Naive thymus-derived CD8-positive, alpha-beta T cell (primary cell): ENCODE measurements at regions not wholly inside any gene's neighbourhood (a gene's known extent, or its start where the extent isn't known, plus 50 kb on each side); places are given as distances from the start of the nearest gene placed in this dataset.

ENCODE experiments used
- ATAC-seq, 2 donors: fragments of 150-1000 bp; cut with Tn5 transposase in 1 of 2; sonication (Bioruptor Pico), chemical (Tn5 transposase) in 1 of 2; 1 replicate in 1 of 2; 2 replicates in 1 of 2; pipeline ENCODE4 v1.10.0; 2021; ENCODE audit warnings: mild to moderate bottlenecking in 2 of 2, moderate library complexity in 2 of 2
- POLR2A ChIA-PET: fragments of 350-600 bp; sonication (Branson Sonifier 250); formaldehyde crosslinking; loops from one replicate; lab custom pipeline; 2021; ENCODE audit warnings: antibody characterized with exemption; lab: Charles Lee
- DNase-seq, 10 donors: peaks; one replicate each; pipeline versions ENCODE4 v3.0.0 to v3.0.0-alpha.2; 2020 to 2022
- H3K27ac Mint-ChIP-seq, 10 donors: one replicate each; pipeline ENCODE4 v1.8.0; 2020 to 2022; ENCODE audit warnings: mild to moderate bottlenecking in 10 of 10, mixed read lengths in 10 of 10, moderate library complexity in 4 of 10, inconsistent platforms in 1 of 10
- H3K27me3 Mint-ChIP-seq, 5 donors: one replicate each; pipeline ENCODE4 v1.8.0; 2021 to 2022; ENCODE audit warnings: mixed read lengths in 5 of 5
- H3K36me3 Mint-ChIP-seq, 3 donors: one replicate each; pipeline ENCODE4 v1.8.0; 2020 to 2022; ENCODE audit warnings: mixed read lengths in 3 of 3, mild to moderate bottlenecking in 2 of 3, inconsistent platforms in 1 of 3
- H3K4me1 Mint-ChIP-seq, 4 donors: one replicate each; pipeline ENCODE4 v1.8.0; 2021 to 2022; ENCODE audit warnings: mixed read lengths in 4 of 4
- H3K4me3 Mint-ChIP-seq, 10 donors: one replicate each; pipeline ENCODE4 v1.8.0; 2020 to 2022; ENCODE audit warnings: mild to moderate bottlenecking in 10 of 10, mixed read lengths in 10 of 10, moderate library complexity in 6 of 10, inconsistent platforms in 1 of 10
- H3K9me3 Mint-ChIP-seq, 9 donors: one replicate each; pipeline ENCODE4 v1.8.0; 2020 to 2022; ENCODE audit warnings: mixed read lengths in 9 of 9, mild to moderate bottlenecking in 3 of 9, inconsistent platforms in 1 of 9, moderate library complexity in 1 of 9

DNA sequence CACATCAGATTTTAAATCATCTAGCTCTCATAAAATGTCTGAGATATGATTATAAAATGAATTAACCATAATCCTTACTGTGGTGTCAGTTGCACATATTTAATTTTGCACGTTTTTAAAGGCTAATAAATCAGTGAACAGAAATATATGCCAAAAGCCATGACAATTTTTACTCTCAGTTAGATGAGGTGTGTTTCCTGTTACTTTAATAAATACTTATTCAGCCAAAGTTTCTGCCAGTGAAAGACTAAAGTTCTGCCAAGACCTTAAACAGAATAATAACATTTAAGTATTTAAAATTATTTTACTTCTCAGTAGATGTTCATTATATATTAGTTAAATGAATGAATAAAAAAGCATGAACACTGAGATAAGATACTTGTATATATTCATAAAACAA, 1150.1 kb downstream of the NAALADL2 start:
- no peak overlapping the region for H3K27ac Mint-ChIP-seq
- H3K4me3 Mint-ChIP-seq, result no peak overlapping the region
- ATAC-seq, result no peak

GRCh38 chr3:176005564-176005963, 1146.4 kb downstream of the NAALADL2 start:
- Mint-ChIP-seq H3K4me3 (no peak overlapping the region), H3K27me3 (no peaks in the 10 kb centered on the region), H3K4me1 (no peaks in the 10 kb centered on the region), H3K9me3 (peaks cover 0 to 13% (median 0%) of the 10 kb centered on the region in 9 donors), H3K27ac (no peak overlapping the region), H3K36me3 (no peaks in the 10 kb centered on the region)
- ATAC-seq, result no peak
- no peak for DNase-seq
- POLR2A ChIA-PET, result no interaction called here

More for the DNA sequence above, 1150.1 kb downstream of the NAALADL2 start:
- Mint-ChIP-seq H3K4me1 (no peaks in the 10 kb centered on the region), H3K36me3 (no peaks in the 10 kb centered on the region), H3K27me3 (no peaks in the 10 kb centered on the region), H3K9me3 (peaks cover 0 to 8% (median 0%) of the 10 kb centered on the region in 9 donors)
- POLR2A ChIA-PET, result no interaction called here
- no peak for DNase-seq

GRCh38 chr3:175989161-175989560, 1130.0 kb downstream of the NAALADL2 start:
- Mint-ChIP-seq H3K36me3 (peaks cover 0 to 7% (median 0%) of the 10 kb centered on the region in 3 donors), H3K27me3 (no peaks in the 10 kb centered on the region), H3K4me1 (no peaks in the 10 kb centered on the region), H3K9me3 (peaks cover 0 to 26% (median 11%) of the 10 kb centered on the region in 9 donors), H3K4me3 (no peak overlapping the region), H3K27ac (no peak overlapping the region)
- no peak for ATAC-seq
- POLR2A ChIA-PET, result no interaction called here
- no peak for DNase-seq

DNA sequence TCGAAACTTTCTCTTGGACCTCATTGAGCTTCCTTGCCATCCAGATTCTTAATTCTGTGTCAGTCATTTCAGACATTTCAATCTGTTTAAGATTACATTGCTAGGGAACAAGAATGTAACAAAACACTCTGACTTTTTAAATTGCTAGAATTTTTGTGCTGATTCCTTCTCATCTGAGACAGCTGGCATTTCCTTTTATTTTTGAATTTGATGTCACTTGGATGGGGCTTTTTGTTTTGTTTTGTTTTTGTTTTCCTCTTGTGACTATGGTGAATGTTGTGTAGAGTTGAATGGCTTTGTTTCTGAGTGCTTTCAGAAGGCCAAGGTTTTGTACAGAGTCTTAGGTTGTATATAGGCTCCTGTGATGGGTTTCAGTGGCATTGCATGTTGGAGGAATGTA, 1129.3 kb downstream of the NAALADL2 start:
- H3K27ac Mint-ChIP-seq, result no peak overlapping the region
- no peak overlapping the region for H3K4me3 Mint-ChIP-seq
- H3K27me3 Mint-ChIP-seq, result no peaks in the 10 kb centered on the region
- no peaks in the 10 kb centered on the region for H3K4me1 Mint-ChIP-seq
- DNase-seq, result no peak
- peaks cover 0 to 27% (median 11%) of the 10 kb centered on the region in 9 donors for H3K9me3 Mint-ChIP-seq
- no peak for ATAC-seq
- POLR2A ChIA-PET, result no interaction called here
- peaks cover 0 to 7% (median 0%) of the 10 kb centered on the region in 3 donors for H3K36me3 Mint-ChIP-seq

- POLR2A ChIA-PET, result no interaction called here
- no peak for DNase-seq
- Mint-ChIP-seq H3K4me3 (no peak overlapping the region), H3K27me3 (no peaks in the 10 kb centered on the region), H3K27ac (no peak overlapping the region), H3K36me3 (peaks cover 0 to 7% (median 0%) of the 10 kb centered on the region in 3 donors), H3K9me3 (peaks cover 0 to 28% (median 13%) of the 10 kb centered on the region in 9 donors), H3K4me1 (no peaks in the 10 kb centered on the region)
- ATAC-seq, result no peak
Observed at GRCh38 chr3:175985781-175986180, 1126.6 kb downstream of the NAALADL2 start.

DNA sequence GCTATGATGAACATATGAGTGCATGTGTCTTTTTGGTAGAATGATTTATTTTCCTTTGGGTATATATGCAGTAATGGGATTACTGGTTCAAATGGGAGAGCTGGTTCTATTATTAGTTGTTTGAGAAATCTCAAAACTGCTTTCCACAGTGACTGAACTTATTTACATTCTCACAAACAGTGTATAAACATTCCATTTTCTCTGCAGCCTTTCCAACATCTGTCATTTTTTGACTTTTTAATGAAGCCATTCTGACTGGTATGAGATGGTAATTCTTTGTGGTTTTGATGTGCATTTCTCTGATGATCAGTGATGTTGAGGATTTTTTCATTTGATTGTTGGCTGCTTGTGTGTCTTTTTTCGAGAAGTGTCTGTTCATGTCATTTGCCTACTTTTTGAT, 1124.2 kb downstream of the NAALADL2 start:
- DNase-seq, result no peak
- H3K36me3 Mint-ChIP-seq, result peaks cover 0 to 7% (median 0%) of the 10 kb centered on the region in 3 donors
- POLR2A ChIA-PET, result no interaction called here
- ATAC-seq, result no peak
- no peaks in the 10 kb centered on the region for H3K4me1 Mint-ChIP-seq
- H3K4me3 Mint-ChIP-seq, result no peak overlapping the region
- H3K27ac Mint-ChIP-seq, result no peak overlapping the region
- peaks cover 2 to 37% (median 12%) of the 10 kb centered on the region in 9 donors for H3K9me3 Mint-ChIP-seq
- no peaks in the 10 kb centered on the region for H3K27me3 Mint-ChIP-seq

- ATAC-seq (no peak), DNase-seq (no peak)
- no peaks in the 10 kb centered on the region for H3K4me1 Mint-ChIP-seq
- H3K4me3 Mint-ChIP-seq, result no peak overlapping the region
- H3K9me3 Mint-ChIP-seq, result peaks cover 2 to 25% (median 14%) of the 10 kb centered on the region in 9 donors
- no peaks in the 10 kb centered on the region for H3K36me3 Mint-ChIP-seq
- no peaks in the 10 kb centered on the region for H3K27me3 Mint-ChIP-seq
- POLR2A ChIA-PET, result no interaction called here
- no peak overlapping the region for H3K27ac Mint-ChIP-seq
Observed at GRCh38 chr3:175980486-175981090, 1121.5 kb downstream of the NAALADL2 start.

DNA sequence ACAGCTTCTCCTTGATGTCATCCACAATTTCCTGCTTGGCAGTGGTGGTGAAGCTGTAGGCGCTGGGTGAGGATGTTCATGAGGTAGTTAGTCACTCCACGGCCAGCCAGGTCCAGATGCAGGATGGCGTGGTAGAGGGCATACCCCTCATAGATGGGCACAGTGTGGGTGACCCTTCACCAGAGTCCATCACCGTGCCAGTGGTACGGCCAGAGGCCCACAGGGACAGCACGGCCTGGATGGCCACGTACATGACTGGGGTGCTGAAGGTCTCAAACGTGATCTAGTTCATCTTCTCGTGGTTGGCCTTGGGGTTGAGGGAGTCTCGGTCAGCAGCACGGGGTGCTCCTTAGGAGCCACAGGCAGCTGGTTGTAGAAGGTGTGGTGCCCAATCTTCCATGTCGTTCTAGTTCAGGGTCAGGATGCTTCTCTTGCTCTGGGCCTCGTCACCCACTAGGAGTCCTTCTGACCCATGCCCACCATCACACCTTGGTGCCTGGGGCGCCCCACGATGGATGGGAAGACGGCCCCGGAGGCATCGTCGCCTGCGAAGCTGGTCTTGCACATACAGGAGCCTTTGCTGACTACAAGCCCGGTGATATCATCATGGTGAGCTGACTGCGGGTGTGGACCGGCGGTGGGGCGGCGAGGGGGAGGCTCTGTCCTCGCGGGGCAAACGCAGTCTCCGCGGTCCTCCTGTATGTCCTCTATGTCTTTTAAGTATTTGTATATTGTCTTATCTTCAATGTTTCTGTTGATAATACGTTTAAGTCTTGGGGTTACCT, 1119.0 kb downstream of the NAALADL2 start:
- peaks cover 2 to 23% (median 10%) of the 10 kb centered on the region in 9 donors for H3K9me3 Mint-ChIP-seq

DNA sequence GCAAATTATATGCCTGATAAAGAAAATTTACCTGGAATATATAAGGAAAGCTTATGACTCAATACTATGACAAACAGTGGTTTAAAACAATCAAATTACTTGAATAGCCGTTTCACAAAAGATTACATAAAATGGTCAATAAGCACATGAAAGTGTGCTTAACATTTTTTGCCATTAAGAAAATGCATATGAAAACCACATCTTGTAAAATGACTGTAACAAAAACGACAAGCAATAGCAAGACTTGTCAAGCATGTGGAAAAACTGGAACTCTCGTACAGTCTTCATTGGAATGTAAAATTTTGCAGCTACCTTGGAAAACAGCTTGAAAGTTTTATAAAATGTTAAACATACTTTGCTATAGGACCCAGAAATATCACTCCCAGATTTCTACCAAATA, 1110.3 kb downstream of the NAALADL2 start:
- POLR2A ChIA-PET, result no interaction called here
- no peak for ATAC-seq

More for the DNA sequence above, 1119.0 kb downstream of the NAALADL2 start:
- DNase-seq (peak in 1 of 10 donors; percentile 50), ATAC-seq (no peak)
- POLR2A ChIA-PET, result no interaction called here
- Mint-ChIP-seq H3K4me1 (no peaks in the 10 kb centered on the region), H3K27me3 (no peaks in the 10 kb centered on the region), H3K4me3 (no peak overlapping the region), H3K27ac (no peak overlapping the region), H3K36me3 (no peaks in the 10 kb centered on the region)

DNA sequence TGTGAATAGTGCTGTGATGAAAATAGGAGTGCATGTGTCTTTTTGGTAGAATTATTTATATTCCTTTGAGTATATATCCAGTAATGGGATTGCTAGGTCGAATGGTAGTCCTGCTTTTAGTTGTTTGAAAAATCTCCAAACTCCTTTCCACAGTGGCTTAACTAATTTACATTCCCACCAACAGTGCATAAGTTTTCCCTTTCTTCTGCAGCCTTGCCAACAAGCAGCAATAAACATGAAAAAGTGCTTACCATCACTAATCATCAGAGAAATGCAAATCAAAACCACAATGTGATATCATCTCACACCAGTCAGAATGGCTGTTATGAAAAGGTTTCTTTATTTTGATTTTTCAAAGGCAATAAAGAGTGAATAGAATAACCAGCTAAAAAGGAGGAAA, 1105.9 kb downstream of the NAALADL2 start:
- Mint-ChIP-seq H3K27me3 (no peaks in the 10 kb centered on the region), H3K9me3 (peaks cover 12 to 38% (median 17%) of the 10 kb centered on the region in 9 donors), H3K4me3 (no peak overlapping the region), H3K27ac (no peak overlapping the region), H3K36me3 (peaks cover 0 to 14% (median 0%) of the 10 kb centered on the region in 3 donors), H3K4me1 (no peaks in the 10 kb centered on the region)
- ATAC-seq (no peak), DNase-seq (no peak)
- POLR2A ChIA-PET, result no interaction called here

More for the DNA sequence above, 1110.3 kb downstream of the NAALADL2 start:
- Mint-ChIP-seq H3K27ac (no peak overlapping the region), H3K36me3 (peaks cover 0 to 14% (median 0%) of the 10 kb centered on the region in 3 donors), H3K27me3 (no peaks in the 10 kb centered on the region), H3K4me1 (no peaks in the 10 kb centered on the region), H3K9me3 (peaks cover 11 to 42% (median 20%) of the 10 kb centered on the region in 9 donors), H3K4me3 (no peak overlapping the region)
- no peak for DNase-seq

GRCh38 chr3:175957427-175957826, 1098.3 kb downstream of the NAALADL2 start:
- no peaks in the 10 kb centered on the region for H3K27me3 Mint-ChIP-seq
- H3K4me3 Mint-ChIP-seq, result no peak overlapping the region
- H3K27ac Mint-ChIP-seq, result no peak overlapping the region
- no peaks in the 10 kb centered on the region for H3K36me3 Mint-ChIP-seq
- H3K9me3 Mint-ChIP-seq, result peaks cover 0 to 31% (median 4%) of the 10 kb centered on the region in 9 donors
- ATAC-seq (no peak), DNase-seq (no peak)
- no peaks in the 10 kb centered on the region for H3K4me1 Mint-ChIP-seq
- POLR2A ChIA-PET, result no interaction called here

- no peak for ATAC-seq
- no peak for DNase-seq
- Mint-ChIP-seq H3K27me3 (no peaks in the 10 kb centered on the region), H3K36me3 (no peaks in the 10 kb centered on the region), H3K4me1 (no peaks in the 10 kb centered on the region), H3K9me3 (peaks cover 0 to 33% (median 4%) of the 10 kb centered on the region in 9 donors), H3K4me3 (no peak overlapping the region), H3K27ac (no peak overlapping the region)
- POLR2A ChIA-PET, result no interaction called here
Observed at GRCh38 chr3:175956964-175957363, 1097.8 kb downstream of the NAALADL2 start.

- Mint-ChIP-seq H3K27me3 (no peaks in the 10 kb centered on the region), H3K9me3 (peaks cover 0 to 30% (median 7%) of the 10 kb centered on the region in 9 donors), H3K4me3 (no peak overlapping the region), H3K36me3 (no peaks in the 10 kb centered on the region), H3K4me1 (no peaks in the 10 kb centered on the region), H3K27ac (no peak overlapping the region)
- no peak for DNase-seq
- POLR2A ChIA-PET, result no interaction called here
- no peak for ATAC-seq
Observed at GRCh38 chr3:175951047-175951694, 1092.0 kb downstream of the NAALADL2 start.
